ENCODE measurements at regions not wholly inside any gene's neighbourhood (a gene's known extent, or its start where the extent isn't known, plus 50 kb on each side); places are given as distances from the start of the nearest gene placed in this dataset.

- H3K4me3 ChIP-seq, result no peak overlapping the region
- intact Hi-C loops (cut with DNase I), result no loop called here
- no peak overlapping the region for H3K27ac ChIP-seq
- no peaks in the 10 kb centered on the region for H3K9me3 ChIP-seq
- no peak for TF ChIP-seq POLR2A (IDR thresholded peaks at IDR 0.05)
- TF ChIP-seq, protein P1, sequence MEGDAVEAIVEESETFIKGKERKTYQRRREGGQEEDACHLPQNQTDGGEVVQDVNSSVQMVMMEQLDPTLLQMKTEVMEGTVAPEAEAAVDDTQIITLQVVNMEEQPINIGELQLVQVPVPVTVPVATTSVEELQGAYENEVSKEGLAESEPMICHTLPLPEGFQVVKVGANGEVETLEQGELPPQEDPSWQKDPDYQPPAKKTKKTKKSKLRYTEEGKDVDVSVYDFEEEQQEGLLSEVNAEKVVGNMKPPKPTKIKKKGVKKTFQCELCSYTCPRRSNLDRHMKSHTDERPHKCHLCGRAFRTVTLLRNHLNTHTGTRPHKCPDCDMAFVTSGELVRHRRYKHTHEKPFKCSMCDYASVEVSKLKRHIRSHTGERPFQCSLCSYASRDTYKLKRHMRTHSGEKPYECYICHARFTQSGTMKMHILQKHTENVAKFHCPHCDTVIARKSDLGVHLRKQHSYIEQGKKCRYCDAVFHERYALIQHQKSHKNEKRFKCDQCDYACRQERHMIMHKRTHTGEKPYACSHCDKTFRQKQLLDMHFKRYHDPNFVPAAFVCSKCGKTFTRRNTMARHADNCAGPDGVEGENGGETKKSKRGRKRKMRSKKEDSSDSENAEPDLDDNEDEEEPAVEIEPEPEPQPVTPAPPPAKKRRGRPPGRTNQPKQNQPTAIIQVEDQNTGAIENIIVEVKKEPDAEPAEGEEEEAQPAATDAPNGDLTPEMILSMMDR (IDR thresholded peaks at IDR 0.05), result no peak
- TF ChIP-seq POLR2AphosphoS5 (IDR thresholded peaks at IDR 0.05; ENCODE audit: insufficient read depth in 1 of 2, low read depth in 1 of 2), result no peak
- DNase-seq (ENCODE audit: extremely low spot score in 2 of 2), result no peak
- H3K4me1 ChIP-seq, result no peaks in the 10 kb centered on the region
- no peaks in the 10 kb centered on the region for H3K27me3 ChIP-seq
- no peaks in the 10 kb centered on the region for H3K36me3 ChIP-seq
Observed at GRCh38 chr5:27502236-27502635, 463.9 kb upstream of the CDH9 start.

DNA sequence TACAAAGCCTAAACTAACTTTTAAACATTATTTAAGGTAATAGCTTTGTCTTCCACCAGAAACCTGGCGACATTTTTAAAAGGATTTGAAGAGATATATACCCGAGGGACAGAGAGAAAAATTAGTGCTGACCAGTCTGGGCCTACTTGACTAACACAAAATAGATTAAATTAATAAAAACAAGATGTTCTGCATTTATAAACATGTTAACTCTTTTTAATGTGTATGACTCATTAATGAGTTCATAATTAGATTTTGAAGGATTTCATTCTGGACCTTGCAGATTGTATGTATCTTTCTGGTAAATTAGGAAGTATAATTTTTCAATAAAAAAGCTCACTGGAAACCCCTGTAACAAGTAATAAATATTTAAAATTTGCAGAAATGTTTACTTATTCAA is 459.1 kb upstream of the CDH9 start:
- Histone ChIP-seq H3K36me3 (no peaks in the 10 kb centered on the region), H3K9me3 (no peaks in the 10 kb centered on the region), H3K27ac (no peak overlapping the region), H3K27me3 (no peaks in the 10 kb centered on the region), H3K4me1 (no peaks in the 10 kb centered on the region), H3K4me3 (no peak overlapping the region)
- intact Hi-C loops (cut with DNase I), result no loop called here
- no peak for DNase-seq (ENCODE audit: extremely low spot score in 2 of 2)
- TF ChIP-seq, protein P1 (IDR thresholded peaks at IDR 0.05), result no peak
- TF ChIP-seq POLR2A (IDR thresholded peaks at IDR 0.05), result no peak
- no peak for TF ChIP-seq POLR2AphosphoS5 (IDR thresholded peaks at IDR 0.05; ENCODE audit: insufficient read depth in 1 of 2, low read depth in 1 of 2)

GRCh38 chr5:27494887-27495286 is 456.5 kb upstream of the CDH9 start:
- H3K4me1 ChIP-seq, result no peaks in the 10 kb centered on the region
- H3K27ac ChIP-seq, result no peak overlapping the region
- DNase-seq (ENCODE audit: extremely low spot score in 2 of 2), result no peak
- no peaks in the 10 kb centered on the region for H3K27me3 ChIP-seq
- intact Hi-C loops (cut with DNase I), result no loop called here
- no peaks in the 10 kb centered on the region for H3K36me3 ChIP-seq
- TF ChIP-seq, protein P1 (IDR thresholded peaks at IDR 0.05), result no peak
- TF ChIP-seq POLR2AphosphoS5 (IDR thresholded peaks at IDR 0.05; ENCODE audit: insufficient read depth in 1 of 2, low read depth in 1 of 2) (no peak), POLR2A (IDR thresholded peaks at IDR 0.05) (no peak)
- no peaks in the 10 kb centered on the region for H3K9me3 ChIP-seq
- no peak overlapping the region for H3K4me3 ChIP-seq

DNA sequence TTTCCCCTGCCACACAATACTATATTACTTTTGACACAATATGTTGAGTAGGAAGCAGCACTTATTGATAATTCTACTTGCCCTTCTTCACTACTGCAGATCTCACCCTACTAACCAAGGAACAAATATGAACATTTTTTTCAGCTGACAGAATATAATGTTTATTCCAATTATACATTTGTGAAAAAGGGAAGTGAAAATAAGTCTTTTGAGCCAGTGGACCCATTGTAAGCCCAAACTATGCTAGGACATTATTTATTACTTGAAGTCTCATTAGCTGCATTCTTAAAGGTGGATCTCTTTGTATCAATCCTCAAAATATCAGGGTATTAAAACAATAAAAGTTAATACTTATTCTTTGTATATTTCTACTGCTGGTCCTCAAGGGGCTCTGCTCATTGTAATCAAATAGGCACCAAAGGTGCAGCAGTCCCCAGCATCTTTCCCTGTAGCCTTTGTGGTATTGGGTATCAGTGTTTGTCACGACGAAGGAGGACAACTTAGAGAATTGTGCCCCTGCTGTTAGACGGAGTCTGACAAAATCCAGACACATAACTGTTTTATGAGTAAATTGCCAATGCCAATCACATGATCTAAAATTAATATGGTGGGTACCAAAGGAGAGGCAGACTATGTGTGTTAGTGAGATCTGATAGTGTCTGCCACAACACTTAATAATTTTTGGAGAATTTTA is 453.5 kb upstream of the CDH9 start:
- no peak for DNase-seq (ENCODE audit: extremely low spot score in 2 of 2)
- intact Hi-C loops (cut with DNase I), result no loop called here
- H3K9me3 ChIP-seq, result no peaks in the 10 kb centered on the region
- no peaks in the 10 kb centered on the region for H3K36me3 ChIP-seq
- H3K27ac ChIP-seq, result no peak overlapping the region
- no peak for TF ChIP-seq POLR2A (IDR thresholded peaks at IDR 0.05)
- TF ChIP-seq POLR2AphosphoS5 (IDR thresholded peaks at IDR 0.05; ENCODE audit: insufficient read depth in 1 of 2, low read depth in 1 of 2), result no peak
- TF ChIP-seq, protein P1 (IDR thresholded peaks at IDR 0.05), result no peak
- no peaks in the 10 kb centered on the region for H3K27me3 ChIP-seq
- no peaks in the 10 kb centered on the region for H3K4me1 ChIP-seq
- H3K4me3 ChIP-seq, result no peak overlapping the region

GRCh38 chr5:27491047-27491446 is 452.7 kb upstream of the CDH9 start:
- intact Hi-C loops (cut with DNase I), result no loop called here
- TF ChIP-seq POLR2A (IDR thresholded peaks at IDR 0.05) (no peak), POLR2AphosphoS5 (IDR thresholded peaks at IDR 0.05; ENCODE audit: insufficient read depth in 1 of 2, low read depth in 1 of 2) (no peak)
- TF ChIP-seq, protein P1 (IDR thresholded peaks at IDR 0.05), result no peak

More at GRCh38 chr5:27491047-27491446, 452.7 kb upstream of the CDH9 start:
- Histone ChIP-seq H3K9me3 (no peaks in the 10 kb centered on the region), H3K4me3 (no peak overlapping the region), H3K27ac (no peak overlapping the region), H3K4me1 (no peaks in the 10 kb centered on the region), H3K36me3 (no peaks in the 10 kb centered on the region), H3K27me3 (no peaks in the 10 kb centered on the region)
- no peak for DNase-seq (ENCODE audit: extremely low spot score in 2 of 2)
